ENCODE measurements at regions not wholly inside any gene's neighbourhood (a gene's known extent, or its start where the extent isn't known, plus 50 kb on each side); places are given as distances from the start of the nearest gene placed in this dataset.

GRCh38 chr4:129264008-129264657, 168.2 kb downstream of the C4orf33 start:
- no peak for TF ChIP-seq POLR2A (IDR thresholded peaks at IDR 0.05)
- no peak for TF ChIP-seq CTCF (IDR thresholded peaks at IDR 0.05)

All from vagina (tissue), 2 donors.